ENCODE measurements at regions not wholly inside any gene's neighbourhood (a gene's known extent, or its start where the extent isn't known, plus 50 kb on each side); places are given as distances from the start of the nearest gene placed in this dataset.
"Not testable (repeated sequence)": the region's sequence is repeated elsewhere in the genome, so short reads cannot be mapped to it uniquely, and the experiment has no call there.

- DNase-seq, result no peak
- H3K27me3 ChIP-seq, result no peaks in the 10 kb centered on the region
- no peaks in the 10 kb centered on the region for H3K36me3 ChIP-seq
- TF ChIP-seq CTCF (IDR thresholded peaks at IDR 0.05), result no peak
- H3K4me3 ChIP-seq, result no peak overlapping the region
- H3K9me3 ChIP-seq, result no peaks in the 10 kb centered on the region
- no peak overlapping the region for H3K9ac ChIP-seq (ENCODE audit: low read depth in 2 of 2, low read length in 2 of 2)
- H3K4me1 ChIP-seq, result no peaks in the 10 kb centered on the region
- intact Hi-C loops (cut with DNase I), result no loop called here
- H3K27ac ChIP-seq, result no peak overlapping the region
Measured at GRCh38 chr12:13337791-13338190, 141.3 kb downstream of the EMP1 start.

GRCh38 chr12:13336216-13336615, 139.7 kb downstream of the EMP1 start:
- intact Hi-C loops (cut with DNase I), result no loop called here
- Histone ChIP-seq H3K9me3 (no peaks in the 10 kb centered on the region), H3K4me1 (no peaks in the 10 kb centered on the region), H3K27me3 (no peaks in the 10 kb centered on the region), H3K27ac (no peak overlapping the region), H3K4me3 (no peak overlapping the region), H3K9ac (ENCODE audit: low read depth in 2 of 2, low read length in 2 of 2) (no peak overlapping the region), H3K36me3 (no peaks in the 10 kb centered on the region)
- no peak for TF ChIP-seq CTCF (IDR thresholded peaks at IDR 0.05)
- no peak for DNase-seq

- Histone ChIP-seq H3K9ac (ENCODE audit: low read depth in 2 of 2, low read length in 2 of 2) (no peak overlapping the region), H3K27me3 (no peaks in the 10 kb centered on the region), H3K4me3 (no peak overlapping the region), H3K36me3 (no peaks in the 10 kb centered on the region), H3K4me1 (no peaks in the 10 kb centered on the region), H3K27ac (no peak overlapping the region), H3K9me3 (no peaks in the 10 kb centered on the region)
- intact Hi-C loops (cut with DNase I), result no loop called here
- no peak for DNase-seq
- no peak for TF ChIP-seq CTCF (IDR thresholded peaks at IDR 0.05)
Measured at GRCh38 chr12:13328535-13328934, 132.0 kb downstream of the EMP1 start.

GRCh38 chr12:13326076-13326475, 129.6 kb downstream of the EMP1 start:
- intact Hi-C loops (cut with DNase I), result no loop called here
- TF ChIP-seq CTCF (IDR thresholded peaks at IDR 0.05), result no peak
- H3K27ac ChIP-seq, result no peak overlapping the region
- no peak overlapping the region for H3K9ac ChIP-seq (ENCODE audit: low read depth in 2 of 2, low read length in 2 of 2)
- no peaks in the 10 kb centered on the region for H3K36me3 ChIP-seq
- DNase-seq, result no peak
- H3K4me1 ChIP-seq, result no peaks in the 10 kb centered on the region
- no peaks in the 10 kb centered on the region for H3K9me3 ChIP-seq
- H3K27me3 ChIP-seq, result no peaks in the 10 kb centered on the region
- H3K4me3 ChIP-seq, result no peak overlapping the region

- DNase-seq; H3K9me3 ChIP-seq; intact Hi-C loops (cut with DNase I); H3K4me3 ChIP-seq; H3K9ac ChIP-seq (ENCODE audit: low read depth in 2 of 2, low read length in 2 of 2); H3K36me3 ChIP-seq; H3K27ac ChIP-seq; H3K4me1 ChIP-seq; H3K27me3 ChIP-seq: not testable (repeated sequence)
Measured at GRCh38 chr12:13325037-13325436, 128.5 kb downstream of the EMP1 start.

GRCh38 chr12:13318231-13319015, 121.9 kb downstream of the EMP1 start:
- DNase-seq, result no peak
- no peak for TF ChIP-seq CTCF (IDR thresholded peaks at IDR 0.05)
- intact Hi-C loops (cut with DNase I), result no loop called here
- no peaks in the 10 kb centered on the region for H3K27me3 ChIP-seq
- no peak overlapping the region for H3K9ac ChIP-seq (ENCODE audit: low read depth in 2 of 2, low read length in 2 of 2)
- H3K27ac ChIP-seq, result no peak overlapping the region
- no peaks in the 10 kb centered on the region for H3K4me1 ChIP-seq
- no peaks in the 10 kb centered on the region for H3K9me3 ChIP-seq
- H3K36me3 ChIP-seq, result no peaks in the 10 kb centered on the region
- no peak overlapping the region for H3K4me3 ChIP-seq

All from colonic mucosa (tissue), 4 donors.